Breast epithelium (tissue), 4 donors: ENCODE measurements at regions not wholly inside any gene's neighbourhood (a gene's known extent, or its start where the extent isn't known, plus 50 kb on each side); places are given as distances from the start of the nearest gene placed in this dataset.
"Not testable (repeated sequence)": the region's sequence is repeated elsewhere in the genome, so short reads cannot be mapped to it uniquely, and the experiment has no call there.

ENCODE experiments used
- DNase-seq, 2 donors: peaks; one replicate each; pipeline ENCODE4 v3.0.0-alpha.2; 2019; ENCODE audit warnings: low spot score in 2 of 2
- H3K27ac ChIP-seq, 2 donors: fragments of 200-600 bp; sonication (generic) in 1 of 2; one replicate each; pipeline ENCODE4 v1.5.1; 2016 to 2019; ENCODE audit warnings: mild to moderate bottlenecking in 1 of 2
- H3K27me3 ChIP-seq, 2 donors: fragments of 200-600 bp; sonication (generic) in 1 of 2; one replicate each; pipeline versions ENCODE4 v1.5.1 to v1.6.0; 2017 to 2019; ENCODE audit warnings: control low read depth in 1 of 2, mild to moderate bottlenecking in 1 of 2
- H3K36me3 ChIP-seq: fragments of 200-600 bp; one replicate; pipeline ENCODE4 v1.5.1; 2019
- H3K4me1 ChIP-seq, 2 donors: fragments of 200-600 bp; sonication (generic); one replicate each; pipeline ENCODE4 v1.5.1; 2016 to 2019; ENCODE audit warnings: control low read depth in 1 of 2
- H3K4me3 ChIP-seq, 3 donors: fragments of 200-600 bp; sonication (generic); 1 replicate in 2 of 3; 2 replicates in 1 of 3; pipeline ENCODE4 v1.5.1; 2016 to 2019; ENCODE audit warnings: mild to moderate bottlenecking in 3 of 3, moderate library complexity in 2 of 3
- H3K9me3 ChIP-seq, 2 donors: fragments of 200-600 bp; sonication (generic) in 1 of 2; one replicate each; pipeline ENCODE4 v1.5.1; 2016 to 2019; ENCODE audit warnings: control low read depth in 1 of 2
- POLR2A ChIP-seq: fragments of 450-650 bp; IDR thresholded peaks from one replicate; pipeline ENCODE4 v1.6.1; 2016; ENCODE audit warnings: antibody characterized with exemption, mild to moderate bottlenecking, moderate library complexity
- POLR2AphosphoS5 ChIP-seq, 3 donors: sonication (generic); formaldehyde crosslinking; IDR thresholded peaks; one replicate each; pipeline ENCODE4 v1.6.1; 2017; ENCODE audit warnings: antibody characterized with exemption in 3 of 3
- intact Hi-C: fragments of 100-400 bp; cut with DNase I; formaldehyde crosslinking; loops from one replicate; pipeline ENCODE4 v1.15.1; 2023; ENCODE audit warnings: low total_unique reads
- TF ChIP-seq, protein P1 (sequence below), 3 donors: fragments of 450-650 bp; IDR thresholded peaks; one replicate each; pipeline ENCODE4 v1.5.1; 2016 to 2017; ENCODE audit warnings: antibody characterized with exemption in 3 of 3, mild to moderate bottlenecking in 3 of 3, moderate library complexity in 3 of 3

DNA sequence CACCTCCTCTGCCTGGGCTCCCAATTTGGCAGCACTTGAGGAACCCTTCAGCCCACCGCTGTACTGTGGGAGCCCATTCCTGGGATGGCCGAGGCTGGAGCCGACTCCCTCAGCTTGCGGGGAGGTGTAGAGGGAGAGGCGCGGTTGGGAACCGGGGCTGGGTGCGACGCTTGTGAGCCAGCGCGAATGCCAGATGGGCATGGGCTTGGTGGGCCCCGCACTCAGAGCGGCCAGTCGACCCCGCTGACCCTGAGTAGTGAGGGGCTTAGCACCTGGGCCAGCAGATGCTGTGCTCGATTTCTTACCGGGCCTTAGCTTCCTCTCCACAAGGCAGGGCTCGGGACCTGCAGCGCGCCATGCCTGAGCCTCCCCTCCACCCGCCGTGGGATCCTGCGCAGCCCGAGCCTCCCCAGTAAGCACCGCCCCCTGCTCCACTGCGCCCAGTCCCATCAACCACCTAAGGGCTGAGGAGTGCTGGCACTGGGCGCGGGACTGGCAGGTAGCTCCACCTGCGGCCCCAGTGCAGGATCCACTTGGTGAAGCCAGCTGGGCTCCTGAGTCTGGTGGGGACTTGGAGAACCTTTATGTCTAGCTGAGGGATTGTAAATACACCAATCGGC lies 58.3 kb upstream of the DEFB108B start:
- Histone ChIP-seq H3K27me3 (no peaks in the 10 kb centered on the region), H3K9me3 (no peaks in the 10 kb centered on the region), H3K4me1 (no peaks in the 10 kb centered on the region), H3K36me3 (no peaks in the 10 kb centered on the region), H3K4me3 (no peak overlapping the region), H3K27ac (no peak overlapping the region)
- TF ChIP-seq POLR2AphosphoS5 (IDR thresholded peaks at IDR 0.05) (no peak), POLR2A (no peak)
- TF ChIP-seq, protein P1, sequence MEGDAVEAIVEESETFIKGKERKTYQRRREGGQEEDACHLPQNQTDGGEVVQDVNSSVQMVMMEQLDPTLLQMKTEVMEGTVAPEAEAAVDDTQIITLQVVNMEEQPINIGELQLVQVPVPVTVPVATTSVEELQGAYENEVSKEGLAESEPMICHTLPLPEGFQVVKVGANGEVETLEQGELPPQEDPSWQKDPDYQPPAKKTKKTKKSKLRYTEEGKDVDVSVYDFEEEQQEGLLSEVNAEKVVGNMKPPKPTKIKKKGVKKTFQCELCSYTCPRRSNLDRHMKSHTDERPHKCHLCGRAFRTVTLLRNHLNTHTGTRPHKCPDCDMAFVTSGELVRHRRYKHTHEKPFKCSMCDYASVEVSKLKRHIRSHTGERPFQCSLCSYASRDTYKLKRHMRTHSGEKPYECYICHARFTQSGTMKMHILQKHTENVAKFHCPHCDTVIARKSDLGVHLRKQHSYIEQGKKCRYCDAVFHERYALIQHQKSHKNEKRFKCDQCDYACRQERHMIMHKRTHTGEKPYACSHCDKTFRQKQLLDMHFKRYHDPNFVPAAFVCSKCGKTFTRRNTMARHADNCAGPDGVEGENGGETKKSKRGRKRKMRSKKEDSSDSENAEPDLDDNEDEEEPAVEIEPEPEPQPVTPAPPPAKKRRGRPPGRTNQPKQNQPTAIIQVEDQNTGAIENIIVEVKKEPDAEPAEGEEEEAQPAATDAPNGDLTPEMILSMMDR (IDR thresholded peaks at IDR 0.05), result no peak
- DNase-seq, result no peak
- intact Hi-C loops, result no loop called here

DNA sequence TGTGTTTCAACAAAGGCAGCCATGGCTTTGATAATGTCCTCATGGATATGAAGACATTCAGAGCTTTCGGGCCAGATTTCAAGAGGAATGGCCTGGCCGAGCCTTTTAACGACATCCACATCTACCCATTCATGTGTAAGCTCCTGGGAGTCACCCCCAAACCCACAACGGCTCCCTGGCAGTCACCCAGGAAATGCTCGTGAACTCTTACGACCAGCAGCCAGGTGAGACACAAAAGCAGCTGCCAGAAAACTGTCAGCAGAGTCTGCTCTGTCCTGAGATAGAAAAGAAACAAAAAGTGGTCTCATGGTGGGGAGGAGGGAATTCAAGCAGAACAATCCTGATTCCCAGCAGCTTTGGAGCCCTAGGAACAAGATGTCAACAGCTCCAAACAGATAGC lies 52.9 kb upstream of the DEFB108B start:
- intact Hi-C loops, DNase-seq, H3K27ac ChIP-seq, H3K27me3 ChIP-seq, H3K9me3 ChIP-seq, H3K36me3 ChIP-seq, H3K4me3 ChIP-seq, H3K4me1 ChIP-seq: not testable (repeated sequence)

GRCh38 chr11:71780771-71781170 lies 52.2 kb upstream of the DEFB108B start:
- H3K36me3 ChIP-seq, H3K27ac ChIP-seq, H3K9me3 ChIP-seq, intact Hi-C loops, H3K4me1 ChIP-seq, H3K4me3 ChIP-seq, H3K27me3 ChIP-seq, DNase-seq: not testable (repeated sequence)

- H3K4me3 ChIP-seq, H3K4me1 ChIP-seq, H3K9me3 ChIP-seq, intact Hi-C loops, DNase-seq, H3K27me3 ChIP-seq, H3K36me3 ChIP-seq, H3K27ac ChIP-seq: not testable (repeated sequence)
Observed at GRCh38 chr11:71781491-71781890, 51.5 kb upstream of the DEFB108B start.

GRCh38 chr11:71782229-71782861 lies 50.7 kb upstream of the DEFB108B start:
- not testable (repeated sequence) for DNase-seq, H3K4me1 ChIP-seq, H3K36me3 ChIP-seq

DNA sequence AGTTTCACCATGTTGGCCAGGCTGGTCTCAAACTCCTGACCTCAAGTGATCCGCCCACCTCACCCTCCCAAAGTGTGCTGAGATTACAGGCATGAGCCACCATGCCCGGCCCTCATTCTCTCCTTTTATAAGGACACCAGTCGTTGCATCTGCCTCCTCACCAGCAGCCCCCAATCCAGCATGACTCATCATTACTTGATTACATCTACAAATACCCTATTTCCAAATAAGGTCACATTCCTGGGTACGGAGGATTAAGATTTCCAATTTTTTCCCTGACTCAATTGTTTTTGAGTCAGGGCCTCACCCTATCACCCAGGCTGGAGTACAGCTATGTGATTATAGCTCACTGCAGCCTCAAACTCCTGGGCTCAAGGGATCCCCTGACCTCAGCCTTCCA lies 49.8 kb upstream of the DEFB108B start:
- DNase-seq, H3K27me3 ChIP-seq, H3K36me3 ChIP-seq, intact Hi-C loops, H3K4me3 ChIP-seq, H3K9me3 ChIP-seq, H3K27ac ChIP-seq, H3K4me1 ChIP-seq: not testable (repeated sequence)

More at GRCh38 chr11:71782229-71782861, 50.7 kb upstream of the DEFB108B start:
- H3K9me3 ChIP-seq, H3K27ac ChIP-seq, intact Hi-C loops, H3K4me3 ChIP-seq, H3K27me3 ChIP-seq: not testable (repeated sequence)
